GM12878 (cell line): ENCODE measurements at regions not wholly inside any gene's neighbourhood (a gene's known extent, or its start where the extent isn't known, plus 50 kb on each side); places are given as distances from the start of the nearest gene placed in this dataset.

Experiments
- ATAC-seq: fragments of 200-7000 bp; cut with Tn5 transposase; 3 replicates; pipeline ENCODE4 v1.9.1; 2020; ENCODE audit warnings: mild to moderate bottlenecking, moderate library complexity
- BruUV-seq: library from RNA; stranded (reverse); fragments of 400-500 nt; replicated peaks from 2 replicates; lab custom pipeline; 2021; lab: Mats Ljungman, UMichigan
- CTCF ChIA-PET: fragments of 300-600 bp; sonication (Branson Sonifier 250); formaldehyde crosslinking; extraction: SDS; loops from one replicate; lab custom pipeline; 2021; ENCODE audit warnings: inconsistent platforms; lab: Yijun Ruan, JAX
- POLR2A ChIA-PET: fragments of 350-600 bp; formaldehyde crosslinking; extraction: SDS; loops from one replicate; lab custom pipeline; 2021; ENCODE audit warnings: inconsistent platforms; lab: Charles Lee
- RAD21 ChIA-PET: fragments of 300-600 bp; sonication (Branson Sonifier 250); formaldehyde crosslinking; loops from one replicate; lab custom pipeline; 2023; ENCODE audit warnings: antibody characterized with exemption; ENCODE audit not compliant: unreplicated experiment; lab: Charles Lee
- SMC1A ChIA-PET: fragments of 300-600 bp; sonication (Branson Sonifier 250); formaldehyde crosslinking; loops from one replicate; lab custom pipeline; 2023; ENCODE audit not compliant: unreplicated experiment, uncharacterized antibody; lab: Charles Lee
- DNase-seq: peaks from one replicate; pipeline ENCODE4 v3.0.0-alpha.2; 2011; ENCODE audit warnings: low read depth, low spot score
- FAIRE-seq: peaks from 3 replicates; lab custom pipeline; 2011; peaks lifted over from hg19 to GRCh38; lab: Jason Lieb, UNC
- H2AFZ ChIP-seq: 2 replicates; pipeline ENCODE4 v1.6.0; 2011; ENCODE audit warnings: low read depth, low read length, control low read depth; ENCODE audit not compliant: control insufficient read depth
- H3K27ac ChIP-seq: 2 replicates; pipeline ENCODE4 v1.5.1; 2011; ENCODE audit warnings: control low read depth; ENCODE audit not compliant: control insufficient read depth, insufficient read depth
- H3K27me3 ChIP-seq, 2 experiments: replicated peaks in 1 of 2; 2 replicates each; pipeline versions ENCODE4 v1.6.0 to v1.6.1; 2011; ENCODE audit warnings: low read length in 1 of 2; ENCODE audit not compliant: control insufficient read depth in 2 of 2, insufficient read depth in 2 of 2
- H3K36me3 ChIP-seq, 2 experiments: 2 replicates each; pipeline ENCODE4 v1.5.1; 2011; ENCODE audit warnings: low read length in 1 of 2; ENCODE audit not compliant: control insufficient read depth in 2 of 2, insufficient read depth in 2 of 2
- H3K4me1 ChIP-seq: 2 replicates; pipeline ENCODE4 v1.6.1; 2011; ENCODE audit warnings: mild to moderate bottlenecking, low read length, moderate library complexity, mixed read lengths; ENCODE audit not compliant: control insufficient read depth, insufficient read depth
- H3K4me2 ChIP-seq: 2 replicates; pipeline ENCODE4 v1.6.0; 2011; ENCODE audit warnings: control low read depth; ENCODE audit not compliant: control insufficient read depth, insufficient read depth
- H3K4me3 ChIP-seq: fragments of 200-600 bp; sonication (generic); 2 replicates; pipeline ENCODE4 v1.5.1; 2016
- H3K79me2 ChIP-seq: 2 replicates; pipeline ENCODE4 v1.6.0; 2011; ENCODE audit warnings: low read length; ENCODE audit not compliant: control insufficient read depth, insufficient read depth
- H3K9ac ChIP-seq: 2 replicates; pipeline ENCODE4 v1.8.0; 2011; ENCODE audit warnings: low read length, control low read depth, mixed read lengths; ENCODE audit not compliant: control insufficient read depth, insufficient read depth
- H3K9me3 ChIP-seq: replicated peaks from 3 replicates; pipeline ENCODE4 v1.5.1; 2011; ENCODE audit warnings: mild to moderate bottlenecking, low read length; ENCODE audit not compliant: control insufficient read depth, insufficient read depth
- H4K20me1 ChIP-seq: 2 replicates; pipeline ENCODE4 v1.6.0; 2011; ENCODE audit not compliant: control insufficient read depth, insufficient read depth
- CBX3 ChIP-seq: fragments of 200-600 bp; sonication (generic); IDR thresholded peaks from 2 replicates; pipeline ENCODE4 v1.6.1; 2016; ENCODE audit warnings: low read depth, borderline replicate concordance
- DPF2 ChIP-seq: fragments of 450-650 bp; IDR thresholded peaks from 2 replicates; pipeline ENCODE4 v1.6.1; 2017; ENCODE audit warnings: mild to moderate bottlenecking
- E2F8 ChIP-seq: fragments of 450-650 bp; IDR thresholded peaks from 2 replicates; pipeline ENCODE4 v1.6.1; 2018; ENCODE audit warnings: mild to moderate bottlenecking, low read depth, moderate library complexity; ENCODE audit not compliant: partially characterized antibody
- GABPA ChIP-seq: IDR thresholded peaks from 2 replicates; pipeline ENCODE4 v1.6.1; 2014; ENCODE audit warnings: antibody characterized with exemption, low read depth, mild to moderate bottlenecking, inconsistent platforms
- HSF1 ChIP-seq: fragments of 150-350 bp; IDR thresholded peaks from 2 replicates; pipeline ENCODE4 v1.6.1; 2014; ENCODE audit warnings: mild to moderate bottlenecking, low read depth, low read length
- IKZF1 ChIP-seq: fragments of 450-650 bp; conservative IDR thresholded peaks from 2 replicates; pipeline ENCODE4 v1.6.1; 2017; ENCODE audit warnings: antibody characterized with exemption, mild to moderate bottlenecking
- KDM1A ChIP-seq: fragments of 200-600 bp; sonication (generic); IDR thresholded peaks from 2 replicates; pipeline ENCODE4 v1.6.1; 2016; ENCODE audit warnings: borderline replicate concordance
- NFIC ChIP-seq: IDR thresholded peaks from 2 replicates; pipeline ENCODE4 v1.6.1; 2012; ENCODE audit warnings: low read depth, mild to moderate bottlenecking, inconsistent platforms, low read length, moderate library complexity
- NR2C1 ChIP-seq: fragments of 450-650 bp; IDR thresholded peaks from 2 replicates; pipeline ENCODE4 v1.6.1; 2017; ENCODE audit warnings: antibody characterized with exemption, mild to moderate bottlenecking, moderate library complexity
- USF2 ChIP-seq: IDR thresholded peaks from 2 replicates; pipeline ENCODE4 v1.6.1; 2011; ENCODE audit warnings: low read depth, low read length, improper control_type of control experiment, borderline replicate concordance
- YY1 ChIP-seq: IDR thresholded peaks from 2 replicates; pipeline ENCODE4 v1.6.1; 2011; ENCODE audit warnings: low read depth, mild to moderate bottlenecking, low read length
- ZBTB4 ChIP-seq: fragments of 450-650 bp; formaldehyde crosslinking; IDR thresholded peaks from 2 replicates; pipeline ENCODE4 v1.4.0; 2022; ENCODE audit warnings: mild to moderate bottlenecking, moderate library complexity
- ZNF622 ChIP-seq: fragments of 450-650 bp; IDR thresholded peaks from 2 replicates; pipeline ENCODE4 v1.6.1; 2017; ENCODE audit warnings: mild to moderate bottlenecking, inconsistent platforms
- ZZZ3 ChIP-seq: IDR thresholded peaks from 2 replicates; pipeline ENCODE4 v1.6.1; 2011; ENCODE audit warnings: low read depth; ENCODE audit not compliant: control insufficient read depth, insufficient read length
- WGBS: methylation state at CpG from one replicate; pipeline ENCODE4 v1.1.6; 2016; ENCODE audit warnings: low lambda C conversion rate; ENCODE audit not compliant: insufficient replicate concordance, insufficient coverage; ENCODE audit errors: missing lambda C conversion rate; 5-methylcytosine and 5-hydroxymethylcytosine counted together
- in situ Hi-C: fragments of 300-500 bp; cut with MboI; formaldehyde crosslinking; loops from 9 replicates; pipeline ENCODE4 v1.14.3; 2018; ENCODE audit warnings: mixed read lengths
- intact Hi-C: fragments of 100-400 bp; cut with micrococcal nuclease; formaldehyde crosslinking; loops from one replicate; pipeline ENCODE4 v1.14.2; 2022; ENCODE audit not compliant: unreplicated experiment

- Histone ChIP-seq H3K4me3 (no peak overlapping the region), H2AFZ (no peak overlapping the region), H3K79me2 (no peaks in the 10 kb centered on the region), H3K4me2 (no peak overlapping the region), H3K36me3 (no peaks in the 10 kb centered on the region), H3K4me1 (no peaks in the 10 kb centered on the region), H3K9me3 (no peaks in the 10 kb centered on the region), H3K27ac (no peak overlapping the region), H3K9ac (no peak overlapping the region), H3K27me3 (no peaks in the 10 kb centered on the region; a peak in 1 of 4 replicates), H4K20me1 (no peaks in the 10 kb centered on the region)
- CTCF ChIA-PET, result no interaction called here
- ATAC-seq (no peak), DNase-seq (no peak), FAIRE-seq (no peak)
- intact Hi-C loops (no loop called here), in situ Hi-C loops (no loop called here)
- RAD21 ChIA-PET, result no interaction called here
- POLR2A ChIA-PET, result no interaction called here
- SMC1A ChIA-PET, result interaction anchor here (0.7 kb wide), 1 partner anchor 209 kb away, joined by 3 read pairs; no protein-coding TSS in a partner anchor
- BruUV-seq, result no TSS peak
- WGBS, result 64% methylated on average over 7 of the region's 7 CpGs
- TF ChIP-seq HSF1 (no peak), USF2 (no peak), ZBTB4 (CRISPR knock-in tag) (no peak), DPF2 (no peak), KDM1A (no peak), YY1 (no peak), NR2C1 (no peak), CBX3 (no peak), GABPA (no peak), NFIC (no peak), E2F8 (no peak), ZZZ3 (no peak), IKZF1 (no peak), ZNF622 (no peak)
Measured at GRCh38 chr18:75698861-75699260, 271.4 kb upstream of the SMIM21 start.
